Tibial artery (tissue), 4 donors: ENCODE measurements at regions not wholly inside any gene's neighbourhood (a gene's known extent, or its start where the extent isn't known, plus 50 kb on each side); places are given as distances from the start of the nearest gene placed in this dataset.
A peak's percentile ranks its signal among the peaks of the same experiment; 100 is the strongest.

Source experiments
- DNase-seq, 2 donors: peaks; one replicate each; pipeline ENCODE4 v3.0.0-alpha.2; 2019
- H3K27ac ChIP-seq, 2 donors: fragments of 200-600 bp; sonication (generic) in 1 of 2; 1 replicate in 1 of 2; 2 replicates in 1 of 2; pipeline ENCODE4 v1.5.1; 2018 to 2019; ENCODE audit warnings: mild to moderate bottlenecking in 1 of 2
- H3K27me3 ChIP-seq, 2 donors: fragments of 200-600 bp; sonication (generic) in 1 of 2; one replicate each; pipeline versions ENCODE4 v1.5.1 to v1.6.0; 2016 to 2019
- H3K36me3 ChIP-seq, 3 donors: fragments of 200-600 bp; sonication (generic) in 2 of 3; one replicate each; pipeline ENCODE4 v1.5.1; 2016 to 2019; ENCODE audit warnings: mild to moderate bottlenecking in 2 of 3
- H3K4me1 ChIP-seq, 4 donors: fragments of 200-600 bp; sonication (generic) in 2 of 4; 1 replicate in 3 of 4; 2 replicates in 1 of 4; pipeline ENCODE4 v1.5.1; 2016 to 2019
- H3K4me3 ChIP-seq, 2 donors: fragments of 200-600 bp; sonication (generic) in 1 of 2; 1 replicate in 1 of 2; 2 replicates in 1 of 2; pipeline ENCODE4 v1.5.1; 2018 to 2019; ENCODE audit warnings: mild to moderate bottlenecking in 2 of 2
- H3K9me3 ChIP-seq, 3 donors: fragments of 200-600 bp; sonication (generic) in 1 of 3; one replicate each; pipeline ENCODE4 v1.5.1; 2016 to 2019
- intact Hi-C: fragments of 100-400 bp; cut with DNase I; formaldehyde crosslinking; loops from one replicate; pipeline ENCODE4 v1.15.0; 2023; ENCODE audit warnings: low total_unique reads
- TF ChIP-seq, protein P1 (sequence below), 2 experiments: fragments of 200-600 bp in 1 of 2; fragments of 450-650 bp in 1 of 2; IDR thresholded peaks; one replicate each; pipeline ENCODE4 v1.5.1; 2017 to 2019; ENCODE audit warnings: antibody characterized with exemption in 2 of 2, mild to moderate bottlenecking in 1 of 2, moderate library complexity in 1 of 2

DNA sequence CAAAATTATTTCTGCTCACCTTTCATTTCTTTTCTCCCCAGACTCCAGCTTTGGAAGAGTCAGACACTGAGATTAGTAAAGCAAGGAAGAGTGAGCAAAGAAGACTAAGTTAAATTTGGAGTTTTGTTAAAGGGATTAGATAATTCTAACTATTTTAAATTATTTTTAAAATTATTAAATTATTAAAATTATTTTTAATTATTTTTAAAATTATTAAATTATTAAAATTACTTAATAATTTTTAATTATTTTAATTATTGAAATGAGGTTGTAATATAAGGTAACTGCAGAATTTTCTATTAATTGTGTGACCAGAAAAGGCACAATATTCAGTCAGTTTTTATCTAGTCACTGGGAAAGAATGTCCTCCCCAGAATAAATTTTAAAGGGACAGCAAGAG, 185.0 kb upstream of the EOMES start:
- DNase-seq: no peak
- intact Hi-C loops: no loop called here
- Histone ChIP-seq H3K27ac (no peak overlapping the region), H3K9me3 (no peaks in the 10 kb centered on the region), H3K4me3 (no peak overlapping the region), H3K4me1 (no peaks in the 10 kb centered on the region), H3K36me3 (no peaks in the 10 kb centered on the region), H3K27me3 (no peaks in the 10 kb centered on the region)
- TF ChIP-seq, protein P1, sequence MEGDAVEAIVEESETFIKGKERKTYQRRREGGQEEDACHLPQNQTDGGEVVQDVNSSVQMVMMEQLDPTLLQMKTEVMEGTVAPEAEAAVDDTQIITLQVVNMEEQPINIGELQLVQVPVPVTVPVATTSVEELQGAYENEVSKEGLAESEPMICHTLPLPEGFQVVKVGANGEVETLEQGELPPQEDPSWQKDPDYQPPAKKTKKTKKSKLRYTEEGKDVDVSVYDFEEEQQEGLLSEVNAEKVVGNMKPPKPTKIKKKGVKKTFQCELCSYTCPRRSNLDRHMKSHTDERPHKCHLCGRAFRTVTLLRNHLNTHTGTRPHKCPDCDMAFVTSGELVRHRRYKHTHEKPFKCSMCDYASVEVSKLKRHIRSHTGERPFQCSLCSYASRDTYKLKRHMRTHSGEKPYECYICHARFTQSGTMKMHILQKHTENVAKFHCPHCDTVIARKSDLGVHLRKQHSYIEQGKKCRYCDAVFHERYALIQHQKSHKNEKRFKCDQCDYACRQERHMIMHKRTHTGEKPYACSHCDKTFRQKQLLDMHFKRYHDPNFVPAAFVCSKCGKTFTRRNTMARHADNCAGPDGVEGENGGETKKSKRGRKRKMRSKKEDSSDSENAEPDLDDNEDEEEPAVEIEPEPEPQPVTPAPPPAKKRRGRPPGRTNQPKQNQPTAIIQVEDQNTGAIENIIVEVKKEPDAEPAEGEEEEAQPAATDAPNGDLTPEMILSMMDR (IDR thresholded peaks at IDR 0.05): no peak

GRCh38 chr3:27907929-27908328, 185.8 kb upstream of the EOMES start:
- H3K36me3 ChIP-seq: no peaks in the 10 kb centered on the region
- H3K27me3 ChIP-seq: no peaks in the 10 kb centered on the region
- TF ChIP-seq, protein P1 (IDR thresholded peaks at IDR 0.05): no peak
- H3K9me3 ChIP-seq: no peaks in the 10 kb centered on the region
- H3K27ac ChIP-seq: no peak overlapping the region
- no peaks in the 10 kb centered on the region for H3K4me1 ChIP-seq
- intact Hi-C loops: no loop called here
- no peak for DNase-seq
- no peak overlapping the region for H3K4me3 ChIP-seq

DNA sequence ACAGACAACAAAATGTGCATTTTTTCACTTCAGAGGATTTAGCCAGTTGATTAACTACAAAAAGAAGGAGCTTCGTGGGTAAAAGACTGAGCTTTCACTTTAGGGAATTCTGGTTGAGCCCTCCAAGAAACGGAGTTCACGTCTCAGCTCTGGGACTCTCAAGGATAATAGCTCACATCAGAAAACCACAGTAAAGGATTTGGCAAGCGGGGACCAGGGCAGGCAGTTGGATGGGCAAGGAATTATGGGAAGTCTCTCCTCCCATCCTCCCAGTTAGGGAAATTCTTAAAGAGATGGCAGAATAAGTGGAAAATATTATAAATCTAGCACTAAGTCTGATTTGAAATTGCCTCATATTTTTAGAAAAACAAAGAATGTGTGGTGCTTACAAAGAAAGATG, 188.3 kb upstream of the EOMES start:
- Histone ChIP-seq H3K27ac (no peak overlapping the region), H3K9me3 (no peaks in the 10 kb centered on the region), H3K4me1 (no peaks in the 10 kb centered on the region), H3K27me3 (no peaks in the 10 kb centered on the region), H3K36me3 (no peaks in the 10 kb centered on the region), H3K4me3 (no peak overlapping the region)
- intact Hi-C loops: no loop called here
- TF ChIP-seq, protein P1 (IDR thresholded peaks at IDR 0.05): no peak
- peak in 1 of 2 donors; percentile 22 for DNase-seq

DNA sequence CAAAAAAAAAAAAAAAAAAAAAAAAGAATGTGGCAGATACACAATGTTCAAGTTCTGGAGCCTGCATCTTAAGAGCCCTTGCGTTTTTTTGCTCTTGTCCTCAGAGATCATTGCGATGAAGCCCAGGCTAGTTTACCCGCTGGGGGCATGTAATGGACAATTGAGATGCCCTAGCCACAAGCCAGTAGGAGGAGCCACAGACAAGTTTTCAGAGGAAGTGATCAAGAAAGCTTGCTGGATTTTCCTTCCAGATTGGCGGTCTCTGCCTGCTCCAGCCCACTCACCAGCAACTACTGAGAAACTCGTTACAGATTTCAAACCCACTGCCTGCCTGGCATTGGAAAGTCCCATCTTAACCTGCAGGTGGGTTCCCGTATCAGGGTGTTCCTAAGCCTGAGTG, 192.1 kb upstream of the EOMES start:
- TF ChIP-seq, protein P1 (IDR thresholded peaks at IDR 0.05): no peak
- Histone ChIP-seq H3K9me3 (no peaks in the 10 kb centered on the region), H3K27ac (no peak overlapping the region), H3K27me3 (no peaks in the 10 kb centered on the region), H3K36me3 (no peaks in the 10 kb centered on the region), H3K4me3 (no peak overlapping the region), H3K4me1 (no peaks in the 10 kb centered on the region)
- intact Hi-C loops: no loop called here
- no peak for DNase-seq

GRCh38 chr3:27923349-27924068, 201.4 kb upstream of the EOMES start:
- Histone ChIP-seq H3K27ac (no peak overlapping the region), H3K4me3 (no peak overlapping the region), H3K27me3 (no peaks in the 10 kb centered on the region), H3K4me1 (no peaks in the 10 kb centered on the region), H3K9me3 (no peaks in the 10 kb centered on the region), H3K36me3 (no peaks in the 10 kb centered on the region)
- TF ChIP-seq, protein P1 (IDR thresholded peaks at IDR 0.05): no peak
- DNase-seq: no peak
- intact Hi-C loops: no loop called here

GRCh38 chr3:27927882-27928281, 205.8 kb upstream of the EOMES start:
- intact Hi-C loops: no loop called here
- Histone ChIP-seq H3K27me3 (no peaks in the 10 kb centered on the region), H3K9me3 (no peaks in the 10 kb centered on the region), H3K4me3 (no peak overlapping the region), H3K36me3 (no peaks in the 10 kb centered on the region), H3K4me1 (no peaks in the 10 kb centered on the region), H3K27ac (no peak overlapping the region)
- TF ChIP-seq, protein P1 (IDR thresholded peaks at IDR 0.05): no peak
- DNase-seq: no peak
